Activated CD4-positive, alpha-beta T cell treated with anti-CD3 and anti-CD28 coated beads, Interleukin-2, amount 50 U/mL, for 24 hours (primary cell): ENCODE measurements at regions not wholly inside any gene's neighbourhood (a gene's known extent, or its start where the extent isn't known, plus 50 kb on each side); places are given as distances from the start of the nearest gene placed in this dataset.
A peak's percentile ranks its signal among the peaks of the same experiment; 100 is the strongest.
"Not testable (repeated sequence)": the region's sequence is repeated elsewhere in the genome, so short reads cannot be mapped to it uniquely, and the experiment has no call there.

Source experiments
- DNase-seq, 2 donors: peaks; one replicate each; pipeline ENCODE4 v3.0.0-alpha.2; 2020; ENCODE audit warnings: low read depth in 1 of 2, low spot score in 1 of 2

GRCh38 chrX:65451663-65452062, 82.9 kb downstream of the LAS1L start:
- DNase-seq: peak in 1 of 2 donors; percentile 0

DNA sequence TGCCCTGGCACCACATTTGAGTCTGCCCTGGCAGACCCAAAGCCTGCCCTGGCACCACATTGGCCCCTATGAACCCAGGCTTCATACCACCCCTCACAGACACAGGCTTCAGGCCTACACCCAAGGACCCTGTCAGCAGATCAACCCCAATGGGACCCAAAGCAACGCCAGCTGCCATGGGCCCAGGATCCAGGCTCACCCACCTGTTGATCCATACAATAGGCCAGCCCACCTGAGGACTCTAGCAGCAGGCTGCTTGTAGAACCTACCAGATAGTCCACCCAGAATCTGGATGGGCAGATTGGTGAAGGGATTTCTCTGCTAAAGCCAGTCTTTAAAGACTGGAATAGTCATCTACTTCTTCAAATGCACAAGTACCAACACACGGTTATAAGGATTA, 114.4 kb downstream of the LAS1L start:
- no peak for DNase-seq

DNA sequence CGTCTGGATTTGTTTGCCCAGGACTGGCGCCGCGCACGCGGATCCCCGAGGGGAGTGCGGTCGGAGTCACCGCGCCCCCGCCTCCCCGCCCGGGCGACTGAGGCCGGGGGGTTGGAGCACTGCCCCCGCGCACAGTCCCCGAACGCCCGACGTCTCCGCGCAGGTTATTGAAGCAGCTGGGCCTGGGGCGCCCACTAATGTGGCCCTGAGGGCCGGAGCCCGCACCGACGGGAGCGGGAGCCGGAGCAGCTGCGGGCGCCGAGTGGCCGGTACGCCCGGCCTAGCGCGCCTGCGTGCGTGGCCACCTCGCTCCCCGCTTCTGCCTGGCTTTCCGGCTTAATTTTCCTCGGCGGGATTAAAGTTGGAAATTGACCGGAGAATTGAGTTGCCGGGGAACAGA, 126.9 kb downstream of the LAS1L start:
- not testable (repeated sequence) for DNase-seq

GRCh38 chrX:65407157-65407626, 127.4 kb downstream of the LAS1L start:
- no peak for DNase-seq

DNA sequence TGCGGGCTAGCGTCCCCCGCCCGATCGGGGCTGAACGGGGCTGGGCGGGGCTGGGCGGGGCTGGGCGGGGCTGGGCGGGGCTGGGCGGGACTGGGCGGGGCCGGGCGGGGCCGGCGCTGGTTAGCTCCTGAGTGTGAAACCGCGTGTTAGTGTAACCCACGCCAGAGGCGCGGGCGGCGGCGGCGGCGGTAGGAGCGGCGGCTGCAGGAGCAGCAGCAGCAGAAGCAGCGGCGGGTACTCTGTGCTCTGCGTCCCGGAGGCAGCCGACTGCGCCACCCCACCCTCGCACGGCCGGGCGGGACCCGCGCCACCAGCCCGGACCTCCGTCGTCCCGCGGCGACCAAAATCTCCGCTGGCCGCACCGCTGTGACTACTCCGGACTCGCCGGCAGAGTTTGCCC, 128.1 kb downstream of the LAS1L start:
- peak in 1 of 2 donors; percentile 1 for DNase-seq

DNA sequence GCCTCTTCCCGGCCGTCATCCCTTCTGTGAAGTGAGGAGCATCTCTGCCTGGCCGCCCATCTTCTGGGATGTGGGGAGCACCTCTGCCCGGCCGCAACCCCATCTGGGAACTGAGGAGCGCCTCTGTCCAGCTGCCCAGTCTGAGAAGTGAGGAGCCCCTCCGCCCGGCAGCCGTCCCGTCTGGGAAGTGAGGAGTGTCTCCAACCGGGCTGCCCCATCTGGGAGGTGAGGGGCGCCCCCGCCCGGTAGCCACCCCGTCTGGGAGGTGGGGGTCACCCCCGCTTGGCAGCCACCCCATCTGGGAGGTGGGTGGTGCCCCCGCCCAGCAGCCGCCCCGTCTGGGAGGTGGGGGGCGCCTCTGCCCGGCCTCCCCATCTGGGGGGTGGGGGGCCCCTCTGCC, 142.3 kb downstream of the LAS1L start:
- DNase-seq: no peak

DNA sequence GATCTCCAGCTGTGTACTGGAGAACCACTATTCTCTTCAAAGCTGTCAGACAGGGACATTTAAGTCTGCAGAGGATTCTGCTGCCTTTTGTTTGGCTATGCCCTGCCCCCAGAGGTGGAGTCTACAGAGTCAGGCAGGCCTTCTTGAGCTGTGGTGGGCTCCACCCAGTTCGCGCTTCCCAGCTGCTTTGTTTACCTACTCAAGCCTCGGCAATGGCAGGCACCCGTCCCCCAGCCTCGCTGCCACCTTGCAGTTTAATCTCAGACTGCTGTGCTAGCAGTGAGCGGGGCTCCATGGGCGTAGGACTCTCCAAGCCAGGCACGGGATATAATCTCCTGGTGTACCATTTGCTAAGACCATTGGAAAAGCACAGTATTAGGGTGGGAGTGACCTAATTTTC, 145.5 kb downstream of the LAS1L start:
- not testable (repeated sequence) for DNase-seq
